Fibroblast of the conjunctiva (primary cell): ENCODE measurements at regions not wholly inside any gene's neighbourhood (a gene's known extent, or its start where the extent isn't known, plus 50 kb on each side); places are given as distances from the start of the nearest gene placed in this dataset.
"Not testable (repeated sequence)": the region's sequence is repeated elsewhere in the genome, so short reads cannot be mapped to it uniquely, and the experiment has no call there.

Experiments
- DNase-seq: peaks from one replicate; pipeline ENCODE4 v3.0.0-alpha.2; 2010; ENCODE audit warnings: low read depth

- no peak for DNase-seq
These were observed 134.8 kb downstream of the RTP5 start for GRCh38 chr2:242004223-242004901.

GRCh38 chr2:242004902-242005230 is 135.3 kb downstream of the RTP5 start:
- DNase-seq: no peak

GRCh38 chr2:242006091-242006634 is 136.6 kb downstream of the RTP5 start:
- DNase-seq: not testable (repeated sequence)

- not testable (repeated sequence) for DNase-seq
These were observed 139.4 kb downstream of the RTP5 start for GRCh38 chr2:242008908-242009307.

GRCh38 chr2:242009846-242010245 is 140.3 kb downstream of the RTP5 start:
- DNase-seq: not testable (repeated sequence)

- DNase-seq: not testable (repeated sequence)
These were observed 141.0 kb downstream of the RTP5 start for GRCh38 chr2:242010252-242011166.

GRCh38 chr2:242011167-242011513 is 141.6 kb downstream of the RTP5 start:
- DNase-seq: no peak

GRCh38 chr2:242011516-242011915 is 142.0 kb downstream of the RTP5 start:
- no peak for DNase-seq

- DNase-seq: no peak
These were observed 142.6 kb downstream of the RTP5 start for GRCh38 chr2:242011991-242012764.

GRCh38 chr2:242012956-242013764 is 143.6 kb downstream of the RTP5 start:
- no peak for DNase-seq

- no peak for DNase-seq
These were observed 144.2 kb downstream of the RTP5 start for GRCh38 chr2:242013771-242014170.

- DNase-seq: no peak
These were observed 145.9 kb downstream of the RTP5 start for GRCh38 chr2:242015108-242016065.

- DNase-seq: no peak
These were observed 147.6 kb downstream of the RTP5 start for GRCh38 chr2:242017086-242017485.

GRCh38 chr2:242018416-242018815 is 148.9 kb downstream of the RTP5 start:
- not testable (repeated sequence) for DNase-seq

- no peak for DNase-seq
These were observed 149.8 kb downstream of the RTP5 start for GRCh38 chr2:242019344-242019743.

GRCh38 chr2:242020196-242021004 is 150.9 kb downstream of the RTP5 start:
- no peak for DNase-seq

GRCh38 chr2:242022550-242023290 is 153.2 kb downstream of the RTP5 start:
- no peak for DNase-seq

- DNase-seq: no peak
These were observed 155.3 kb downstream of the RTP5 start for GRCh38 chr2:242024751-242025355.
